ENCODE measurements at regions not wholly inside any gene's neighbourhood (a gene's known extent, or its start where the extent isn't known, plus 50 kb on each side); places are given as distances from the start of the nearest gene placed in this dataset.

- no peak for TF ChIP-seq CTCF (IDR thresholded peaks at IDR 0.05)
- TF ChIP-seq TCF7L2 (IDR thresholded peaks at IDR 0.05; ENCODE audit: low read depth, low read length) = no peak
- TF ChIP-seq POLR2AphosphoS5 (IDR thresholded peaks at IDR 0.05; ENCODE audit: low read depth, low read length) = no peak
- TF ChIP-seq SIN3A (IDR thresholded peaks at IDR 0.05; ENCODE audit: borderline replicate concordance, insufficient read depth, low read depth, low read length) = no peak
Observed at GRCh38 chr5:155076379-155076778, 62.8 kb downstream of the KIF4B start.
